ENCODE measurements at regions not wholly inside any gene's neighbourhood (a gene's known extent, or its start where the extent isn't known, plus 50 kb on each side); places are given as distances from the start of the nearest gene placed in this dataset.
"Not testable (repeated sequence)": the region's sequence is repeated elsewhere in the genome, so short reads cannot be mapped to it uniquely, and the experiment has no call there.

- peak; percentile 54 for TF ChIP-seq CTCF (conservative IDR thresholded peaks at IDR 0.05; ENCODE audit: low read depth, low read length)
- H3K4me3 ChIP-seq (ENCODE audit: low read length); DNase-seq (ENCODE audit: low read depth): not testable (repeated sequence)
Measured at GRCh38 chr1:46878173-46878782, 63.0 kb downstream of the CYP4A11 start.

- peak; percentile 18 for TF ChIP-seq CTCF (conservative IDR thresholded peaks at IDR 0.05; ENCODE audit: low read depth, low read length)
- DNase-seq (ENCODE audit: low read depth); H3K4me3 ChIP-seq (ENCODE audit: low read length): not testable (repeated sequence)
Measured at GRCh38 chr1:46876093-46876492, 65.2 kb downstream of the CYP4A11 start.

All from retinal pigment epithelial cell (primary cell).